ENCODE measurements at regions not wholly inside any gene's neighbourhood (a gene's known extent, or its start where the extent isn't known, plus 50 kb on each side); places are given as distances from the start of the nearest gene placed in this dataset.
"Not testable (repeated sequence)": the region's sequence is repeated elsewhere in the genome, so short reads cannot be mapped to it uniquely, and the experiment has no call there.

DNA sequence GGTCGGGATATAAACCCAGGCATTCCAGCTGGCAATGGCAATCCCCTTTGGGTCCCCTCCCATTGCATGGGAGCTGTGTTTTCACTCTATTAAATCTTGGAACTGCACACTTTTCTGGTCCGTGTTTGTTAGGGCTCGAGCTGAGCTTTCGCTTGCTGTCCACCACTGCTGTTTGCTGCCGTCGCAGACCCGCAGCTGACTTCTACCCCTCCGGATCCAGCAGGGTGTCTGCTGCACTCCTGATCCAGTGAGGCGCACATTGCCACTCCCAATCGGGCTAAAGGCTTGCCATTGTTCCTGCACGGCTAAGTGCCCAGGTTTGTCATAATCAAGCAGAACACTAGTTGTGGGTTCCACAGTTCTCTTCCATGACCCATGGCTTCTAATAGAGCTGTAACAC lies 1322.1 kb downstream of the ADGRL3 start:
- no peak for DNase-seq
- no peaks in the 10 kb centered on the region for H3K4me1 ChIP-seq (ENCODE audit: control insufficient read depth, insufficient read depth, low read length)

DNA sequence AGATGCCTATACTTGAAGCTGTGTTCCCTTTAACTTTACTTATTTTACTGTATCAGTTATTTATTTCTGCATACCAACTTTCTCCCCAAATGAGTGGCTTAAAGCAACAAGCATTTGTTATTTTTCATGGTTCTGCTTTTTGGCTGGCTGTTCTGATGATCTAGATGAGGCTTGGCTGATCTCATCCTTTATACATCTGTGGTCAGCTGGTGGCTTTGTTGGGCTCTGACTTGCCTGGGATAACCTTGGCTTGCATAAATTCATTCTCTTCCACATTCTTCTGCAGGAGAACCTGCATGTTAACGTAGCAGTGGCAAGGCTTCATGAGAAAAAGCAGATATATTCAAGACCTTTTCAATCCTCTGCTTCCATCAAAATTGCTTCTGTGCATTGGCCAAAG lies 1317.6 kb downstream of the ADGRL3 start:
- Histone ChIP-seq H3K4me3 (ENCODE audit: low read length) (no peak overlapping the region), H3K4me1 (ENCODE audit: control insufficient read depth, insufficient read depth, low read length) (no peaks in the 10 kb centered on the region), H3K36me3 (ENCODE audit: control insufficient read depth, insufficient read depth, low read length) (no peaks in the 10 kb centered on the region), H3K9me3 (replicated peaks; ENCODE audit: control insufficient read depth, low read depth, low read length) (no peaks in the 10 kb centered on the region), H3K27ac (ENCODE audit: low read length) (no peak overlapping the region), H3K27me3 (ENCODE audit: control insufficient read depth, insufficient read depth, low read length) (no peaks in the 10 kb centered on the region)
- peak; percentile 43 for DNase-seq
- WGBS (ENCODE audit: insufficient coverage): no CpG with 5 or more reads among the region's 1 CpG

More for the DNA sequence above, 1322.1 kb downstream of the ADGRL3 start:
- Histone ChIP-seq H3K27me3 (ENCODE audit: control insufficient read depth, insufficient read depth, low read length) (no peaks in the 10 kb centered on the region), H3K4me3 (ENCODE audit: low read length) (no peak overlapping the region), H3K9me3 (replicated peaks; ENCODE audit: control insufficient read depth, low read depth, low read length) (peaks cover 2% of the 10 kb centered on the region), H3K27ac (ENCODE audit: low read length) (no peak overlapping the region), H3K36me3 (ENCODE audit: control insufficient read depth, insufficient read depth, low read length) (no peaks in the 10 kb centered on the region)
- WGBS (ENCODE audit: insufficient coverage): 90% methylated on average over 11 of the region's 11 CpGs

DNA sequence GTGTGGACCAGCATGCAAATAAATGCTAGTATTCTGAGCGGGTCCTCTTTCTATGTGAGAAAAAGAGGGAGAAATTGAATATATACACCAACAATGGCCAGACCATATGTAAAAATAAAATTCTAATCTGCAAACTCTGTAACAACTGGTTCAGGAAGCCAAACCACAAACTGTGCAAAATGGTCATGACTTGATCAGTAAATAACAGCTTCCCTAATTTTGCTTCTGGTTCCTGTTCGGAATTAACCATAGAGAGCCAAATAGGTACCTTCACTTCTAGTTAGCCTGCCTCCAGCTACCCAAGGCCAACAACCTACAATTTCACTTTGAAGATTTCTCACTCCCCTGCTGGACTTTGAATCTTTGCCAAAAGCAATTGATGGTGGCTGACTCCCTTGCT lies 1313.2 kb downstream of the ADGRL3 start:
- WGBS (ENCODE audit: insufficient coverage): 67% methylated on average over 1 of the region's 2 CpGs

DNA sequence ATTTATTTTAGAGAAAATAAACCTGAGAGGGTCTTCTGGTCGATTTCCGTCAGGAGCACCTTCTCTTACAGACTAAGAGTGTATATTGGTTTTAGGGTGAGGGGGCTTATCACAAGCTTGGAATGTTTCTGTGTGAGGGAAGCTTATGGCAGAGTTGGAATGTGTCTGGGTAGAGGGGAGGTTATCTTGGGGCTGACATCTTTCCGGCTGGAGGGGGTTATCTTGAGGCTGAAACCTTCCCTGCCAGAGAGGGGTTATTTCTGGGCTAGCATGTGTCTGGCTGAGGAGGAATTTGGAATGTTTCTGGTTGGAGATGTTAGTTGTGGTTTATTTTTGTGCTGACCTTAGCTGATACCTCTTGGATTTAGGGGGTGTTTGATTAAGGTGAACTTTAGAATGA lies 1312.1 kb downstream of the ADGRL3 start:
- Histone ChIP-seq H3K4me3 (ENCODE audit: low read length) (no peak overlapping the region), H3K4me1 (ENCODE audit: control insufficient read depth, insufficient read depth, low read length) (no peaks in the 10 kb centered on the region), H3K27me3 (ENCODE audit: control insufficient read depth, insufficient read depth, low read length) (no peaks in the 10 kb centered on the region), H3K27ac (ENCODE audit: low read length) (no peak overlapping the region), H3K9me3 (replicated peaks; ENCODE audit: control insufficient read depth, low read depth, low read length) (no peaks in the 10 kb centered on the region), H3K36me3 (ENCODE audit: control insufficient read depth, insufficient read depth, low read length) (no peaks in the 10 kb centered on the region)
- DNase-seq: no peak
- 78% methylated on average over 1 of the region's 3 CpGs for WGBS (ENCODE audit: insufficient coverage)

More for the DNA sequence above, 1313.2 kb downstream of the ADGRL3 start:
- H3K36me3 ChIP-seq (ENCODE audit: control insufficient read depth, insufficient read depth, low read length): no peaks in the 10 kb centered on the region
- no peaks in the 10 kb centered on the region for H3K9me3 ChIP-seq (replicated peaks; ENCODE audit: control insufficient read depth, low read depth, low read length)
- no peaks in the 10 kb centered on the region for H3K4me1 ChIP-seq (ENCODE audit: control insufficient read depth, insufficient read depth, low read length)
- no peak overlapping the region for H3K27ac ChIP-seq (ENCODE audit: low read length)
- H3K4me3 ChIP-seq (ENCODE audit: low read length): no peak overlapping the region
- no peaks in the 10 kb centered on the region for H3K27me3 ChIP-seq (ENCODE audit: control insufficient read depth, insufficient read depth, low read length)
- DNase-seq: peak; percentile 17

DNA sequence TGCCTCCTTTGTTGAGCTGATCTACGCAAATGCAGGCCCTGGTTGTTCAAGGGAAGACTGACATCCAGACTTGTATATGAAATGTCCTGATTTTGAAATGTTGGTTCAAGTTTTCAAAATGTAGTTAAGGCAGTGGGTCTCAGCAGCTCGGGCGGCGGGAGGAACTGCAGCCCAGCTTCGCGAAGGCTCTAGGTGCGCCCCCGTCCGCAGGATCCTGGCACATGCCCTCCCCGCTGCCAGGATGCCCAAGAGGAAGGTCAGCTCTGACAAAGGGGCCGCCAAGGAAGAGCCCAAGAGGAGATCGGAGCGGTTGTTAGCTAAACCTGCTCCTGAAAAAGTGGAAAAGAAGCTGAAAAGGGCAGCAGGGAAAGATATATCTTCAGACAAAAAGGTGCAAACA lies 1310.1 kb downstream of the ADGRL3 start:
- no peak for DNase-seq
- no peaks in the 10 kb centered on the region for H3K4me1 ChIP-seq (ENCODE audit: control insufficient read depth, insufficient read depth, low read length)
- H3K9me3 ChIP-seq (replicated peaks; ENCODE audit: control insufficient read depth, low read depth, low read length): no peaks in the 10 kb centered on the region
- H3K27ac ChIP-seq (ENCODE audit: low read length): no peak overlapping the region
- H3K27me3 ChIP-seq (ENCODE audit: control insufficient read depth, insufficient read depth, low read length): no peaks in the 10 kb centered on the region
- whole genome bisulfite sequencing (ENCODE audit: insufficient coverage): 94% methylated on average over 12 of the region's 13 CpGs
- H3K4me3 ChIP-seq (ENCODE audit: low read length): no peak overlapping the region
- no peaks in the 10 kb centered on the region for H3K36me3 ChIP-seq (ENCODE audit: control insufficient read depth, insufficient read depth, low read length)

DNA sequence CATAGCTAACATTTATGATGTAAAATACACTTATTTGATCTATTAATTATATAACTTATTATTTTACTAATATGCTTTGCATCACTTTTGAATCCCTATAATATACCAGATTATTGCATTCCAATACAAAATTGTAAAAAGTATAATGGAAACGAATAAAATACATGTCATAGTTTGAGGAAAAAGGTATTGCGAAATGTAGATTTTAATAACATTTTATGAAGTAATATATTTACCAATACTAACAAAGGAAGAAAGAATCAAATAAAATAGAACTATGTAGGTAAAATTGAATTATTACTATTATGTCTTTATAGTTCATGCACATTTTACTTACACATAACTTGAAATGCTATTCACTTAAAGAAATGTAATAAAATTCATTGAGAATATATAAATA lies 1300.2 kb downstream of the ADGRL3 start:
- no CpG with 5 or more reads among the region's 2 CpGs for WGBS (ENCODE audit: insufficient coverage)
- no peak overlapping the region for H3K27ac ChIP-seq (ENCODE audit: low read length)
- no peak overlapping the region for H3K4me3 ChIP-seq (ENCODE audit: low read length)
- DNase-seq: no peak
- no peaks in the 10 kb centered on the region for H3K9me3 ChIP-seq (replicated peaks; ENCODE audit: control insufficient read depth, low read depth, low read length)
- H3K36me3 ChIP-seq (ENCODE audit: control insufficient read depth, insufficient read depth, low read length): no peaks in the 10 kb centered on the region
- H3K27me3 ChIP-seq (ENCODE audit: control insufficient read depth, insufficient read depth, low read length): no peaks in the 10 kb centered on the region
- no peaks in the 10 kb centered on the region for H3K4me1 ChIP-seq (ENCODE audit: control insufficient read depth, insufficient read depth, low read length)

DNA sequence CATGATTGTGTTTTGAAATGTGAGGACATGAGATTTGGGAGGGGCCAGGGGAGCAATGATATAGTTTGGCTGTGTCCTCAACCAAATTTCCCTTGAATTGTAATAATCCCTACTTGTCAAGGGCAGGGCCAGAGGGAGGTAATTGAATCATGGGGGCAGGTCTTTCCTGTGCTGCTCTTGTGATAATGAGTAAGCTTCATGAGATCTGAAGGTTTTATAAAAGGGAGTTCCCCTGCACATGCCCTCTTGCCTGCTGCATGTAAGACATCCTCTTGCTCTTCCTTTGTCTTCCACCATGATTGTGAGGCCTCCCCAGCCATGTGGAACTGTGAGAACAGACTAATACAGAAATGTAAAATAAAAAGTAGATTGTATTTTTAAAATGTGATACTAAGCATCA lies 1294.9 kb downstream of the ADGRL3 start:
- no peak for DNase-seq
- H3K4me3 ChIP-seq (ENCODE audit: low read length): no peak overlapping the region
- no peaks in the 10 kb centered on the region for H3K27me3 ChIP-seq (ENCODE audit: control insufficient read depth, insufficient read depth, low read length)

DNA sequence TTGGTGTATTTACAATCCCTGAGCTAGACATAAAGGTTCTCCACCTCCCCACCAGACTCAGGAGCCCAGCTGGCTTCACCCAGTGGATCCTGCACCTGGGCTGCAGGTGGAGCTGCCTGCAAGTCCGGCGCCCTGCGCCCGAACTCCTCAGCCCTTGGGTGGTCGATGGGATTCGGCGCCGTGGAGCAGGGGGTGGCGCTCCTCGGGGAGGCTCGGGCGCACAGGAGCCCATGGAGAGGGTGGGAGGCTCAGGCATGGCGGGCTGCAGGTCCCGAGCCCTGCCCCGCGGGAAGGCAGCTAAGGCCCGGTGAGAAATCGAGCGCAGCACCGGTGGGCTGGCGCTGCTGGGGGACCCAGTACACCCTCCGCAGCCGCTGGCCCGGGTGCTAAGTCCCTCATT lies 1291.6 kb downstream of the ADGRL3 start:
- not testable (repeated sequence) for H3K4me1 ChIP-seq (ENCODE audit: control insufficient read depth, insufficient read depth, low read length); H3K27ac ChIP-seq (ENCODE audit: low read length); H3K4me3 ChIP-seq (ENCODE audit: low read length); H3K9me3 ChIP-seq (replicated peaks; ENCODE audit: control insufficient read depth, low read depth, low read length); H3K36me3 ChIP-seq (ENCODE audit: control insufficient read depth, insufficient read depth, low read length); DNase-seq; H3K27me3 ChIP-seq (ENCODE audit: control insufficient read depth, insufficient read depth, low read length)
- WGBS (ENCODE audit: insufficient coverage): 97% methylated on average over 7 of the region's 24 CpGs

More for the DNA sequence above, 1294.9 kb downstream of the ADGRL3 start:
- no peaks in the 10 kb centered on the region for H3K9me3 ChIP-seq (replicated peaks; ENCODE audit: control insufficient read depth, low read depth, low read length)
- H3K27ac ChIP-seq (ENCODE audit: low read length): no peak overlapping the region
- no peaks in the 10 kb centered on the region for H3K36me3 ChIP-seq (ENCODE audit: control insufficient read depth, insufficient read depth, low read length)
- H3K4me1 ChIP-seq (ENCODE audit: control insufficient read depth, insufficient read depth, low read length): no peaks in the 10 kb centered on the region

DNA sequence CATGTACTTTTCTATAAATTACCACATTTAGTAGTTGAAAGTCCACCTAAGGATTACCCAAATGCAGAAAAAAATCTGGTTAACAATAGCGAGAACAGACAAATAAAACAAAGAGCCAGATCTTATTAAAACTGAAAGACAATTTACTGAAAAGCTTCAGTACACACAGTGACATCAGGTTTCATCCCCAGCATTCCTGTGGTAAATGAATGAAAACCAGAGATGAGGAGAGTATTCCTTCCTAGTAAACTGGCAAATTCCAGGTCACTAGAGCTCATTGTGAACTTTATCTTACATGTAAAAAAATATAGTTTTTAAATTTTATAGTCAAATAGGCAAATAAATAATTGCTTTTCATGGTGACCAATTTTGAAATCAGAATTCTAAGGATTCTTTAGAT lies 1290.5 kb downstream of the ADGRL3 start:
- no peak overlapping the region for H3K27ac ChIP-seq (ENCODE audit: low read length)
- H3K4me3 ChIP-seq (ENCODE audit: low read length): no peak overlapping the region
- H3K4me1 ChIP-seq (ENCODE audit: control insufficient read depth, insufficient read depth, low read length): no peaks in the 10 kb centered on the region
- no peaks in the 10 kb centered on the region for H3K9me3 ChIP-seq (replicated peaks; ENCODE audit: control insufficient read depth, low read depth, low read length)
- WGBS (ENCODE audit: insufficient coverage): no CpG with 5 or more reads among the region's 1 CpG
- no peak for DNase-seq
- no peaks in the 10 kb centered on the region for H3K27me3 ChIP-seq (ENCODE audit: control insufficient read depth, insufficient read depth, low read length)
- no peaks in the 10 kb centered on the region for H3K36me3 ChIP-seq (ENCODE audit: control insufficient read depth, insufficient read depth, low read length)

DNA sequence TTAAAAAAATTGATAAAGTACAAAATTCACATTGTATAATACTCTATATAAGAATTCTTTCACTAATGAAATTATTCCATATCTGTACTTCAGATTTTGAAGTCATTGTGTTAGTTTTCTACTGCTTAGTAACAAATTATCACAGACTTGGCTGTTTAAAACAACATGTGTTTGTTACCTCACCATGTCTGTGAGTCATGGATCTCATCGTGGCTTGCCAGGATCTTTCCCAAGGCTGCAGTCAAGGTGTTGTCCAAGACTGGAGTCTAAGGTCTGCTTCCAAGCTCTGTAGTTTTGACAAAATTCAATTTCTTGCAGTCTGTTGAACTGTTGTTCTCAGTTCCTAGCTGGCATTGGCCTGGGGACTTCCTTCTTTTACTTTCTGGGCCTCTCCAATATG lies 1286.9 kb downstream of the ADGRL3 start:
- H3K9me3 ChIP-seq (replicated peaks; ENCODE audit: control insufficient read depth, low read depth, low read length): no peaks in the 10 kb centered on the region
- no peaks in the 10 kb centered on the region for H3K36me3 ChIP-seq (ENCODE audit: control insufficient read depth, insufficient read depth, low read length)
- peak; percentile 28 for DNase-seq
- no peaks in the 10 kb centered on the region for H3K4me1 ChIP-seq (ENCODE audit: control insufficient read depth, insufficient read depth, low read length)
- no peak overlapping the region for H3K27ac ChIP-seq (ENCODE audit: low read length)
- H3K27me3 ChIP-seq (ENCODE audit: control insufficient read depth, insufficient read depth, low read length): no peaks in the 10 kb centered on the region
- WGBS (ENCODE audit: insufficient coverage): 25% methylated on average over 1 of the region's 1 CpG
- no peak overlapping the region for H3K4me3 ChIP-seq (ENCODE audit: low read length)

DNA sequence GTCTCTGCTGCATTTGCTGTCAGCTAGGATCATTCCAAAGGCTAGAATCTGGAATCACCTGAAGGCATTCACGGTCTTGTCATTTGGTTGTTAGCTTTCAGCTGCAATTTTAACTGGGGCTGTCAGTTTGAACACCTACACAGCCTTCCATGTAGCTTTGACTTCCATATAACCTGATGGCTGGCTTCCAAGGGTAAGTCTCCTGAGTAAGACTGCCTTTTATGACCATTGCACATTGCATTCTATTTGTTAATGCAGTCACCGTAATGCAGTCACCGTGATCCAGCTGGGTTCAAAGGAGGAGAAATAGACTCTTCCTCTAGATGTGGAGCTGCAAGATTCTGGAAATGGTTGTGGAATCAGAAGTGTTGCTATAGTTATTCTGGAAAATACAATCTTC lies 1284.2 kb downstream of the ADGRL3 start:
- Histone ChIP-seq H3K36me3 (ENCODE audit: control insufficient read depth, insufficient read depth, low read length) (no peaks in the 10 kb centered on the region), H3K9me3 (replicated peaks; ENCODE audit: control insufficient read depth, low read depth, low read length) (no peaks in the 10 kb centered on the region), H3K27ac (ENCODE audit: low read length) (no peak overlapping the region), H3K27me3 (ENCODE audit: control insufficient read depth, insufficient read depth, low read length) (no peaks in the 10 kb centered on the region), H3K4me3 (ENCODE audit: low read length) (no peak overlapping the region), H3K4me1 (ENCODE audit: control insufficient read depth, insufficient read depth, low read length) (no peaks in the 10 kb centered on the region)
- no peak for DNase-seq
- 100% methylated on average over 1 of the region's 3 CpGs for WGBS (ENCODE audit: insufficient coverage)

Data from muscle of leg (tissue), 3 donors.